ENCODE measurements at regions not wholly inside any gene's neighbourhood (a gene's known extent, or its start where the extent isn't known, plus 50 kb on each side); places are given as distances from the start of the nearest gene placed in this dataset.

- Histone ChIP-seq H3K4me1 (ENCODE audit: control insufficient read depth in 4 of 4, insufficient read depth in 4 of 4, low read length in 3 of 4) (no peaks in the 10 kb centered on the region), H3K27ac (ENCODE audit: low read depth in 1 of 2, low read length in 2 of 2) (no peak overlapping the region), H3K4me3 (ENCODE audit: low read depth in 1 of 3, low read length in 3 of 3) (no peak overlapping the region), H3K27me3 (ENCODE audit: control insufficient read depth in 4 of 4, insufficient read depth in 4 of 4, low read length in 3 of 4) (no peaks in the 10 kb centered on the region), H3K9me3 (ENCODE audit: control insufficient read depth in 4 of 4, low read length in 3 of 4) (no peaks in the 10 kb centered on the region), H3K36me3 (ENCODE audit: control insufficient read depth in 4 of 4, insufficient read depth in 3 of 4, low read depth in 1 of 4, low read length in 3 of 4) (no peaks in the 10 kb centered on the region), H3K9ac (ENCODE audit: low read depth in 1 of 2, low read length in 2 of 2) (no peak overlapping the region)
- WGBS: 93% methylated on average over 3 of the region's 3 CpGs
- TF ChIP-seq RAD21 (IDR thresholded peaks at IDR 0.05): no peak
- TF ChIP-seq FOXA2 (IDR thresholded peaks at IDR 0.05): no peak
- no peak for TF ChIP-seq YY1 (IDR thresholded peaks at IDR 0.05)
- no peak for TF ChIP-seq FOXA1 (IDR thresholded peaks at IDR 0.05)
- no peak for TF ChIP-seq GABPA (IDR thresholded peaks at IDR 0.05 in 1 of 2, conservative IDR thresholded peaks at IDR 0.05 in 1 of 2)
- TF ChIP-seq RXRA (IDR thresholded peaks at IDR 0.05): no peak
- no peak for TF ChIP-seq JUND (IDR thresholded peaks at IDR 0.05)
- TF ChIP-seq EGR1 (IDR thresholded peaks at IDR 0.05; ENCODE audit: low read depth in 2 of 2): no peak
- TF ChIP-seq ZBTB33 (IDR thresholded peaks at IDR 0.05): no peak
- TF ChIP-seq HNF4G (IDR thresholded peaks at IDR 0.05): no peak
- TF ChIP-seq, protein P1, sequence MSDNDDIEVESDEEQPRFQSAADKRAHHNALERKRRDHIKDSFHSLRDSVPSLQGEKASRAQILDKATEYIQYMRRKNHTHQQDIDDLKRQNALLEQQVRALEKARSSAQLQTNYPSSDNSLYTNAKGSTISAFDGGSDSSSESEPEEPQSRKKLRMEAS (IDR thresholded peaks at IDR 0.05): no peak
- no peak for DNase-seq (ENCODE audit: low spot score)
These were observed 50.4 kb upstream of the CECR2 start for GRCh38 chr22:17318817-17319216.

- WGBS: 90% methylated on average over 7 of the region's 7 CpGs
These were observed 54.0 kb upstream of the CECR2 start for GRCh38 chr22:17315310-17315709.

More at GRCh38 chr22:17315310-17315709, 54.0 kb upstream of the CECR2 start:
- no peak for DNase-seq (ENCODE audit: low spot score)
- H3K27ac ChIP-seq (ENCODE audit: low read depth in 1 of 2, low read length in 2 of 2): no peak overlapping the region
- H3K27me3 ChIP-seq (ENCODE audit: control insufficient read depth in 4 of 4, insufficient read depth in 4 of 4, low read length in 3 of 4): no peaks in the 10 kb centered on the region
- TF ChIP-seq HNF4A (conservative IDR thresholded peaks at IDR 0.05) (no peak), FOXA2 (IDR thresholded peaks at IDR 0.05) (no peak), REST (IDR thresholded peaks at IDR 0.05) (no peak), TAF1 (conservative IDR thresholded peaks at IDR 0.05) (no peak), EGR1 (IDR thresholded peaks at IDR 0.05; ENCODE audit: low read depth in 2 of 2) (no peak), JUND (IDR thresholded peaks at IDR 0.05) (no peak), GABPA (IDR thresholded peaks at IDR 0.05 in 1 of 2, conservative IDR thresholded peaks at IDR 0.05 in 1 of 2) (no peak), ATF3 (IDR thresholded peaks at IDR 0.05) (no peak), NR2F2 (IDR thresholded peaks at IDR 0.05) (no peak), YY1 (IDR thresholded peaks at IDR 0.05) (no peak), HNF4G (IDR thresholded peaks at IDR 0.05) (no peak), FOXA1 (IDR thresholded peaks at IDR 0.05) (no peak), SP1 (IDR thresholded peaks at IDR 0.05) (no peak)
- TF ChIP-seq, protein P1 (IDR thresholded peaks at IDR 0.05): no peak
- TF ChIP-seq, protein P2, sequence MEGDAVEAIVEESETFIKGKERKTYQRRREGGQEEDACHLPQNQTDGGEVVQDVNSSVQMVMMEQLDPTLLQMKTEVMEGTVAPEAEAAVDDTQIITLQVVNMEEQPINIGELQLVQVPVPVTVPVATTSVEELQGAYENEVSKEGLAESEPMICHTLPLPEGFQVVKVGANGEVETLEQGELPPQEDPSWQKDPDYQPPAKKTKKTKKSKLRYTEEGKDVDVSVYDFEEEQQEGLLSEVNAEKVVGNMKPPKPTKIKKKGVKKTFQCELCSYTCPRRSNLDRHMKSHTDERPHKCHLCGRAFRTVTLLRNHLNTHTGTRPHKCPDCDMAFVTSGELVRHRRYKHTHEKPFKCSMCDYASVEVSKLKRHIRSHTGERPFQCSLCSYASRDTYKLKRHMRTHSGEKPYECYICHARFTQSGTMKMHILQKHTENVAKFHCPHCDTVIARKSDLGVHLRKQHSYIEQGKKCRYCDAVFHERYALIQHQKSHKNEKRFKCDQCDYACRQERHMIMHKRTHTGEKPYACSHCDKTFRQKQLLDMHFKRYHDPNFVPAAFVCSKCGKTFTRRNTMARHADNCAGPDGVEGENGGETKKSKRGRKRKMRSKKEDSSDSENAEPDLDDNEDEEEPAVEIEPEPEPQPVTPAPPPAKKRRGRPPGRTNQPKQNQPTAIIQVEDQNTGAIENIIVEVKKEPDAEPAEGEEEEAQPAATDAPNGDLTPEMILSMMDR (IDR thresholded peaks at IDR 0.05; ENCODE audit: low read depth, low read length, missing input control): no peak
- H3K4me3 ChIP-seq (ENCODE audit: low read depth in 1 of 3, low read length in 3 of 3): no peak overlapping the region
- no peaks in the 10 kb centered on the region for H3K36me3 ChIP-seq (ENCODE audit: control insufficient read depth in 4 of 4, insufficient read depth in 3 of 4, low read depth in 1 of 4, low read length in 3 of 4)
- no peaks in the 10 kb centered on the region for H3K9me3 ChIP-seq (ENCODE audit: control insufficient read depth in 4 of 4, low read length in 3 of 4)
- no peaks in the 10 kb centered on the region for H3K4me1 ChIP-seq (ENCODE audit: control insufficient read depth in 4 of 4, insufficient read depth in 4 of 4, low read length in 3 of 4)
- no peak overlapping the region for H3K9ac ChIP-seq (ENCODE audit: low read depth in 1 of 2, low read length in 2 of 2)
